ENCODE measurements at regions not wholly inside any gene's neighbourhood (a gene's known extent, or its start where the extent isn't known, plus 50 kb on each side); places are given as distances from the start of the nearest gene placed in this dataset.
"Not testable (repeated sequence)": the region's sequence is repeated elsewhere in the genome, so short reads cannot be mapped to it uniquely, and the experiment has no call there.

DNA sequence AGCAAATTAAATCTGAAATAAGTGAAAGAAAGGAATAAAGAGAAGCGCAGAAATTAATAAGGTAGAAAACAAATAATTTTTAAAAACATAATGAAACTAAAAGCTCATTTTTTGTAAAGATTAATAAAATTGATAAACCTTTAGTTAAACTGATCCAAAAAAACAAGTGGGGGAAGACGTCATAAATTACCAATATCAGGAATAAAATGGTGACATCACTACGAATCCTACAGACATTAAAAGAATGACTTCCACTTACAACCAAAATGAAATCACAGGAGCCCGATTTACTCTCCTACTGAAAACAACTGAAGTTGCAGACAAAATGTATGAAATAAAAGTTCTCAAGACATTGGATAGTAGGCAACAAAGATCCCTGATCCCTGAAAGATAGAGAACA, 68.1 kb upstream of the IFFO2 start:
- no peak for DNase-seq

DNA sequence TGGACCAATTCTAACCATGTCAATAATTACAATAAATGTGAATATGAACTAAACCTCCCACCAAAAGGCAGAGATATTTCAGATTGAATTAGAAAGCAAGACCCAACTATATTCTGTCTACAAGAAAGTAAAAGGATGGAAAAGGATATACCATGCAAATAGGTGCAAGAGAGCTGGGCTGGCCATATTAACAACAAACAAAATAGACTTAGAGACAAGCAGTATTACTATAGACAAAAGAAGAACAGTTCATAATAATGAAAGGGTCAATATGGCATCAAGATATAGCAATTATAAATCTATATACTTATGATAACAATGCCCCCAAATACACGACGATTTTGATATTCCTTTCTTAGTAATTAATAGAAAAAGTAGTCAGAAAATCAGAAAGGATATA, 67.3 kb upstream of the IFFO2 start:
- DNase-seq = no peak

- DNase-seq = no peak
These were observed 65.4 kb upstream of the IFFO2 start for GRCh38 chr1:19021845-19022244.

GRCh38 chr1:19019288-19019687, 62.8 kb upstream of the IFFO2 start:
- DNase-seq = not testable (repeated sequence)

GRCh38 chr1:19015476-19015875, 59.0 kb upstream of the IFFO2 start:
- no peak for DNase-seq

DNA sequence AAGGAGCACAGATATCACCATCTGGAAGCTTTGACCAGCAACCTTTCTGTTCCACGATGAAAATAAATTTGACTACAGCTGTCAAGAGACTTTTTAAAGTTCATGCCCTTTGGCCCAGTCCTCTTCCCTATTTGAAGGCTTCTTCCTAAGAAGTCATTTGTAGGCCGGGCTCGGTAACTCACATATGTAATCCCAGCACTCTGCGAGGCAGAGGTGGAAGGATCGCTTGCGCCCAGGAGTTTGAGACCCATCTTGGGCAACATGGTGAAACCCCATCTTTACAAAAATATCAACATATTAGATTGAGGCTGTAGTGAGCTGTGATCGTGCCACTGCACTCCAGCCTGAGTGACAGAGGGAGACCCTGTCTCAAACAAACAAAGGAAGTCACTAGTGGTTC, 58.3 kb upstream of the IFFO2 start:
- no peak for DNase-seq

GRCh38 chr1:19013826-19014548, 57.5 kb upstream of the IFFO2 start:
- no peak for DNase-seq

DNA sequence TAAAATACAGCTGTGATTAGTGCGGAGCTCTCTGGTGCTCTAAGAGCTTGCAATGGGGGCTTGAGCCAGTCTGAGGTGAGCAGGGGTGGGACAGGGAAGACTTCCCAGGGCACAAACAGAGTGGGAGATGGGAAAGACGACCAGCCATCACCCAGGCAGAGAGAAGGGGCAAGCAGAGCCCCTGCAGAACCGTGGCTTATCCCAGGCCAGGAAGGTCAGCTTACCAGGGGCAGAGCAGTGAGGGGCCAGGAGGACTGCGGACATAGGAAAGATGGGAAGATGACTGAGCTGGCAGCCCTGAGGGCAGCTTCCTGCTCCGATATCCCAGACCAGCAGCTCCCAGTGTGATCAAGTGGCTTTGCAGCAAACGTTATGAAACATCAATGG, 55.4 kb upstream of the IFFO2 start:
- DNase-seq = no peak

- DNase-seq = peak in 3 of 5 experiments; percentile 18 to 95 (median 75)
These were observed 54.7 kb upstream of the IFFO2 start for GRCh38 chr1:19010995-19011844.

- no peak for DNase-seq
These were observed 54.0 kb upstream of the IFFO2 start for GRCh38 chr1:19010503-19010902.

- no peak for DNase-seq
These were observed 53.4 kb upstream of the IFFO2 start for GRCh38 chr1:19009882-19010321.

DNA sequence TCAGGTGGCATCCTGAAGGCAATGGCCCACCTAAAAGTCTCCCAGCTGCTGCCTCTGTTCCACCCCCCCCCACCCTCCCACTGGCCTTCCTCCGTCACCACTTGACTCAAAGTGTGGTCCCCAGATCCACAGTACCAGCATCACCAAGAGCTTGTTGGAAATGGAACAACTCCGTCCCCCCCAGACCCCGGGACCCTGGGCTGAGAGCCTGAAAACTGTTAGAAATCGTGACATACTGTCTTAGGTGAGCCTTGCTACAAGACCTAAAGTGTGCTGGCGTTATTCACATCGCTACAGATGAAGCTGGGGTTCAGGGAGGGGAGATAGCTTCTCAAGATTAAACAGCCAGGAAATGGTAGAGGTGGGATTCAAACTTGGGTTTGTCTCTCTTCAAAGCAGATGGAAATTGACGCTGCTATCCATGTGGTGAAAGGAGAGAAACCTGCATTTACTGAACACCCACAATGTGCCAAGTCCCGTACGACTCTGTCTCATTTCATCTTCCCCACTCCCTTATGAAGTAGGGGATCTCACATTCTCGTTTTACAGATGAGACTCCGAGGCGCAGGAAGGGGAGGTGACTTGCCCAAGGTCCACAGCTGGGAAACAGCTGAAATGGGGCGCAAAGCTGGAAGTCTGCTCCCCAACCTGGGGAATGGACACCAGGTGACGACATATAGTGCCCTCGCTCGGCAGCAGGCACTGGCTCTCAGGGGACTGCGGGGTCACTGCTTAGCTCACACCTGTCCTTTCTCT, 52.8 kb upstream of the IFFO2 start:
- no peak for DNase-seq

DNA sequence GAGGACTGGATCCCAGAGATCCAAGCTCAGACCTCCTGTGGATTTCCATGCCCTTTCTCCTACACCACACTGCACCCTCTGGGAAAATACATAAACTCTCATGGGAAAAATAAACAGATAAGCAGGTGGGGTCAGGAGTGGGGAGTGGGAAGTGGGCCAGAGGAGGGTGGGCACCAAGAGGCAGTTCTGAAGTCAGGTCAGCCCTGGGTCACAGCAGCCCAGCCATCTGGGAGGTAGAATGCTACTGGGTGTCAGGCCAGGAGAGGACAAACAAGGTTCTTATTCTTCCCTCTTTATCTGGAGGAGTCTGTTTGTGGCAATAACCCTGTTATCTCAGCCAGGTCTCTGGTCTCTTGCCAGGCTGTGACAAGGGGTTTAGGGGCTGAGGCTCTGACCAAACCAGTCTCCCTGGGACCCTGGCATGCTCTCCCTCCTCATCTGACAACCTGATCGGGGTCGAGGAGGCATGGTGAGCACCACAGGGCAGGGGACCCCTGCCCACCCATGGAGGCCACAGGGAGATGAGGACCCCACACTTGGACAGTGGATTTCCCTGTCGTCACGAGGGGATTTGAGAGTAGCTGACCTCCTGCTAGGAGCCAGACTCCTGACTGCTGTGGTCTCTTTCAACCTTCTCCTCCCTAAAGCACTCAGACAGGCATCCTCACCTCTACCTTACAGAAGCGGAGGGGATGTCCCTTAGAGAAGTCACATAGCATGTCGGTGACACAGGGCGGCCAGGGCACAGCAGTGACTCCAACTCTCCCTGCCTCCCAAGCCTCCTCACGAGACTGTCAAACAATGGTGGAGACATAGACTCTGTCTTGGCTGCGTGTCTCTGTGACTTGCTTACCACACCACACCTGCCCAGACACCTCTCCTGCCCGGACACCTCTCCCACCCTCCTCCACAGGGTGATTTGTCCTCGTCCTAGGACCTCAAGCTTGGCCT, 51.3 kb upstream of the IFFO2 start:
- DNase-seq = no peak

GRCh38 chr1:19006837-19007271, 50.4 kb upstream of the IFFO2 start:
- DNase-seq = no peak

Data from T-helper 2 cell (primary cell).